ENCODE measurements at regions not wholly inside any gene's neighbourhood (a gene's known extent, or its start where the extent isn't known, plus 50 kb on each side); places are given as distances from the start of the nearest gene placed in this dataset.

GRCh38 chr13:32949820-32950219, 66.4 kb upstream of the KL start:
- no peaks in the 10 kb centered on the region for H4K20me1 ChIP-seq (ENCODE audit: insufficient read depth, low read length)
- no peak overlapping the region for H3K4me3 ChIP-seq (ENCODE audit: insufficient read depth, low read length)
- TF ChIP-seq, protein P1, sequence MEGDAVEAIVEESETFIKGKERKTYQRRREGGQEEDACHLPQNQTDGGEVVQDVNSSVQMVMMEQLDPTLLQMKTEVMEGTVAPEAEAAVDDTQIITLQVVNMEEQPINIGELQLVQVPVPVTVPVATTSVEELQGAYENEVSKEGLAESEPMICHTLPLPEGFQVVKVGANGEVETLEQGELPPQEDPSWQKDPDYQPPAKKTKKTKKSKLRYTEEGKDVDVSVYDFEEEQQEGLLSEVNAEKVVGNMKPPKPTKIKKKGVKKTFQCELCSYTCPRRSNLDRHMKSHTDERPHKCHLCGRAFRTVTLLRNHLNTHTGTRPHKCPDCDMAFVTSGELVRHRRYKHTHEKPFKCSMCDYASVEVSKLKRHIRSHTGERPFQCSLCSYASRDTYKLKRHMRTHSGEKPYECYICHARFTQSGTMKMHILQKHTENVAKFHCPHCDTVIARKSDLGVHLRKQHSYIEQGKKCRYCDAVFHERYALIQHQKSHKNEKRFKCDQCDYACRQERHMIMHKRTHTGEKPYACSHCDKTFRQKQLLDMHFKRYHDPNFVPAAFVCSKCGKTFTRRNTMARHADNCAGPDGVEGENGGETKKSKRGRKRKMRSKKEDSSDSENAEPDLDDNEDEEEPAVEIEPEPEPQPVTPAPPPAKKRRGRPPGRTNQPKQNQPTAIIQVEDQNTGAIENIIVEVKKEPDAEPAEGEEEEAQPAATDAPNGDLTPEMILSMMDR (IDR thresholded peaks at IDR 0.05; ENCODE audit: extremely low read depth, low read depth, low read length), result no peak
- peaks cover 26% of the 10 kb centered on the region for H3K27me3 ChIP-seq (ENCODE audit: insufficient read depth, low read length)
- H3K27ac ChIP-seq (ENCODE audit: low read depth, low read length), result no peak overlapping the region
- H3K36me3 ChIP-seq (ENCODE audit: insufficient read depth, low read length), result no peaks in the 10 kb centered on the region
- H3K9me3 ChIP-seq (ENCODE audit: low read depth, low read length), result no peaks in the 10 kb centered on the region
- H2AFZ ChIP-seq (ENCODE audit: low read length), result no peak overlapping the region
- no peak overlapping the region for H3K4me2 ChIP-seq (ENCODE audit: insufficient read depth, low read length)
- no peaks in the 10 kb centered on the region for H3K79me2 ChIP-seq (ENCODE audit: insufficient read depth, low read length)
- H3K4me1 ChIP-seq (ENCODE audit: insufficient read depth, low read length), result no peaks in the 10 kb centered on the region
- DNase-seq (ENCODE audit: insufficient read length, low spot score, missing footprints), result no peak

GRCh38 chr13:32951580-32951979, 64.6 kb upstream of the KL start:
- no peaks in the 10 kb centered on the region for H3K9me3 ChIP-seq (ENCODE audit: low read depth, low read length)
- no peak overlapping the region for H3K4me2 ChIP-seq (ENCODE audit: insufficient read depth, low read length)
- no peaks in the 10 kb centered on the region for H3K36me3 ChIP-seq (ENCODE audit: insufficient read depth, low read length)
- H4K20me1 ChIP-seq (ENCODE audit: insufficient read depth, low read length), result no peaks in the 10 kb centered on the region
- H3K27ac ChIP-seq (ENCODE audit: low read depth, low read length), result no peak overlapping the region
- H3K4me1 ChIP-seq (ENCODE audit: insufficient read depth, low read length), result no peaks in the 10 kb centered on the region
- H3K79me2 ChIP-seq (ENCODE audit: insufficient read depth, low read length), result no peaks in the 10 kb centered on the region
- no peak overlapping the region for H3K4me3 ChIP-seq (ENCODE audit: insufficient read depth, low read length)
- DNase-seq (ENCODE audit: insufficient read length, low spot score, missing footprints), result no peak
- H2AFZ ChIP-seq (ENCODE audit: low read length), result no peak overlapping the region
- peaks cover 25% of the 10 kb centered on the region for H3K27me3 ChIP-seq (ENCODE audit: insufficient read depth, low read length)
- TF ChIP-seq, protein P1 (IDR thresholded peaks at IDR 0.05; ENCODE audit: extremely low read depth, low read depth, low read length), result no peak

DNA sequence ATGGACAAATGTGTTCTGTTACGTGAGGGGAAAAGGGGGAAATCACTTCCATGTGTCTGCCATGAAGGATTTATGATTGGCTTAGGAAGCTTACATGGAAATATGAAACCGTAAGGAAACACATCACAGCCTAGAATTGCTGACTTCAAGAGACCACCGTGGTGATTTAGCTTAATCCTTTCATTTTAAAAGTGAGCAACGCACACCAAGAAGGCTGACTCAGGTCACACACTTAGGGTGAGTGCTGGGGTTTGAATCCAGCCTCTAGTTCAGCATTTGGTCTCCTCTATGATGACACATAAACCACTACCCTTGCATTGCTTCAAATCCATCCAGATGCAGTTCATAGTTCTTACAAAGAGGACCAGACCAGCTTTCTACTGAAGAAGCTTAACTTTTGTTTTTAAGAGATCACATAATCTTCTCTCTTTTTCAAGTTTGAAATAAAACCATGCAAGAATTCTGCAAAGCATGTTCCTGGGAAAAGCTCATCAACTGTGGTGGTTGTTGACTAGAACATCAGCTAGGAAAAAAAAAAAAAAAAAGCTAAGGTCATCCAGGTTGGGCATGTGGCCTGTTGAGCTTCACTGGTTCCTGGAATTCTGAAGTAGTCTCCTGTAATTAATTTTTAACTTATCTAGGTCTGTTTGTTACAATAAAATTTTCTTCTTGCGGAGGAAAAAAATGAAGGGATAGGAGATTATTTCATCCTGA, 60.2 kb upstream of the KL start:
- no peak overlapping the region for H3K4me3 ChIP-seq (ENCODE audit: insufficient read depth, low read length)
- H2AFZ ChIP-seq (ENCODE audit: low read length), result no peak overlapping the region
- H3K27ac ChIP-seq (ENCODE audit: low read depth, low read length), result no peak overlapping the region
- no peaks in the 10 kb centered on the region for H3K4me1 ChIP-seq (ENCODE audit: insufficient read depth, low read length)
- H3K36me3 ChIP-seq (ENCODE audit: insufficient read depth, low read length), result no peaks in the 10 kb centered on the region
- TF ChIP-seq, protein P1 (IDR thresholded peaks at IDR 0.05; ENCODE audit: extremely low read depth, low read depth, low read length), result no peak
- no peaks in the 10 kb centered on the region for H3K9me3 ChIP-seq (ENCODE audit: low read depth, low read length)
- H3K79me2 ChIP-seq (ENCODE audit: insufficient read depth, low read length), result no peaks in the 10 kb centered on the region
- H4K20me1 ChIP-seq (ENCODE audit: insufficient read depth, low read length), result no peaks in the 10 kb centered on the region
- no peak overlapping the region for H3K4me2 ChIP-seq (ENCODE audit: insufficient read depth, low read length)
- peaks cover 15% of the 10 kb centered on the region for H3K27me3 ChIP-seq (ENCODE audit: insufficient read depth, low read length)
- DNase-seq (ENCODE audit: insufficient read length, low spot score, missing footprints), result no peak

DNA sequence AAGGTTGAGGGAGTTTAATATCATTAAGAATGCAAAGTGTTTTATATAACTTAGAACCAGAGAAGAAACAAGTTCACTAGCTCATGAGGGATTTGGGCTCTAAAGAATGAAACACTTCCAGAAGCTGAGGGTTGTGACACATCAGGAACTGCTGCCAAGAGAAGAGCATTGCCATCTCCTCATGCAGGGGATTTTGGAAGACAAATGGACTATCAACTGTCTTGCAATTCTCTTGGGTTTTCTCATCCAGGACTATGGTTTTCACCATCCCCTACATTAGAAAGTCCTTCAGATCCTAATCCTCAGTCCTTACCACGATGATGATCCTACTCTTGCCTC, 59.7 kb upstream of the KL start:
- no peak overlapping the region for H3K4me3 ChIP-seq (ENCODE audit: insufficient read depth, low read length)
- no peak overlapping the region for H2AFZ ChIP-seq (ENCODE audit: low read length)
- H3K9me3 ChIP-seq (ENCODE audit: low read depth, low read length), result no peaks in the 10 kb centered on the region
- no peaks in the 10 kb centered on the region for H3K4me1 ChIP-seq (ENCODE audit: insufficient read depth, low read length)
- DNase-seq (ENCODE audit: insufficient read length, low spot score, missing footprints), result no peak
- TF ChIP-seq, protein P1 (IDR thresholded peaks at IDR 0.05; ENCODE audit: extremely low read depth, low read depth, low read length), result no peak
- no peak overlapping the region for H3K27ac ChIP-seq (ENCODE audit: low read depth, low read length)
- H4K20me1 ChIP-seq (ENCODE audit: insufficient read depth, low read length), result no peaks in the 10 kb centered on the region
- H3K79me2 ChIP-seq (ENCODE audit: insufficient read depth, low read length), result no peaks in the 10 kb centered on the region
- peaks cover 15% of the 10 kb centered on the region for H3K27me3 ChIP-seq (ENCODE audit: insufficient read depth, low read length)
- no peak overlapping the region for H3K4me2 ChIP-seq (ENCODE audit: insufficient read depth, low read length)
- no peaks in the 10 kb centered on the region for H3K36me3 ChIP-seq (ENCODE audit: insufficient read depth, low read length)
